Hindlimb muscle (tissue), 1 donor: ENCODE measurements at regions not wholly inside any gene's neighbourhood (a gene's known extent, or its start where the extent isn't known, plus 50 kb on each side); places are given as distances from the start of the nearest gene placed in this dataset.
"Not testable (repeated sequence)": the region's sequence is repeated elsewhere in the genome, so short reads cannot be mapped to it uniquely, and the experiment has no call there.

Experiments used
- DNase-seq: peaks from one replicate; pipeline ENCODE4 v3.0.0-alpha.2; 2013

DNA sequence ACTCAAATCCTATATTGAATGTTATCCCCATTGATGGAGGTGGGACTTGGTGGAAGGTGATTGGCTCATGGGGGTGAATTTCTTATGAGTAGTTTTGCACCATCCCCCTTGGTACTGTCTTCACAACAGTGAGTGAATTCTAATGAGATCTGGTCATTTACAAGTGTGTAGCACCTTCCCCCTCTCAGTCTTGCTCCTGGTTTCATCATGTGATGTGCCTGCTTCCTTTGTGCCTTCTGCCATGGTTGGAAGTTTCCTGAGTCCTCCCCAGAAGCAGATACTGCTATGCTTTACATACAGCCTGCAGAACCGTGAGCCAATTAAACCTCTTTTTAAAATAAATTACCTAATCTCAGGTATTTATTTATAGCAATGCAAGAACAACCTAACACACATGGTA is 302.4 kb upstream of the KITLG start:
- no peak for DNase-seq

GRCh38 chr12:88880051-88880450 is 299.8 kb upstream of the KITLG start:
- no peak for DNase-seq

DNA sequence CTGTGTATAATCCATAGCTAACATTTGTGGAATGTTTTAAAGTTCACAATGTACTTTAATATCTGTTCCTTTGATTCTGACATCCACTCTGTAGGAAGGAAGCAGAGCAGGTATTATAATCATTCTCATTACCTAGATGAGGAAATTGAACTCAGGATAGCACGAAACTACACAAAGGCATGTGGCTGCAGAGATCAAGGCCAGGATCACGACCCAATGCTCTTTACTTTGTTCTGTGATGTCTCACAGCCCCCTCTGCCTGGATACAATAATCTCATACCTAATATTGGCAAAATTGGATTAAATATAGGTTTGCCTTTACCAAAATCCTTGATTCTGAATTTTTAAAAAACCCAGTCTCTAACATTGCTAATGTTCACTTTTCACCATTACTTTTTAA is 298.0 kb upstream of the KITLG start:
- DNase-seq = no peak

- DNase-seq = no peak
Measured at GRCh38 chr12:88876857-88877256, 296.6 kb upstream of the KITLG start.

DNA sequence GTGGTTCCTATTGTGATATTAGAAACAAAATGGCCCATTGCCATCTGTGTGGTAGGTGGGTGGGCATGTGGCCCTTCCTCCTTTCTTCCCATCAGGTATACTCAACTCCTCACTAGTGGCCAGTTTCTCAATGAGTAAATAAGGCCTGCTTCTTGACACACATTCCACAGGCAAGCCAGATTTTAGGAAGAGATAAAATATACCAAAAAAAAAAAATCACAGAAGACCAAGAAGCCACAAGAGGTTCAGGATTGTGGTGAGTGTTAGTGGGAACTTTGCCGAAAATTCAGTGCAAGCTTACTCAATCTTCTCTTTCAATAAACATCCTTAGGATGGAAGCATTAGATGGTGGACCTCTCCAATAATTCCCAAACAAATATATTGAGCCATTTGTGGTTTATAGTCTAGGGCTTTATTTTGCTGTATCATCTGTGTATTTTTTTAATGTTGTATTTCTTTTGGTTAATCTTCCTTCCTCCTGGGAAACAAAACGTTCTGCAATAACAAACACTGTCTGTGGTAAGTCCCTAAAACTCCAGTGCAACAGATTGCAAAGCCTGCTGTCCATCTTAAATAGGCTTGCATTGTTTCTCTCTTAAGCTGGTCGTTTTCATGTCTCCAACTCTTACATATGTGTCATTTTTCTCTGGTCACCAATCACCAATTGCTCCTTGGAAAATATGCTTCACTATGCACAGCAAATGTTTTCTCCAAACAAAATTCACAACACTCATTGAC is 289.9 kb upstream of the KITLG start:
- DNase-seq = no peak

DNA sequence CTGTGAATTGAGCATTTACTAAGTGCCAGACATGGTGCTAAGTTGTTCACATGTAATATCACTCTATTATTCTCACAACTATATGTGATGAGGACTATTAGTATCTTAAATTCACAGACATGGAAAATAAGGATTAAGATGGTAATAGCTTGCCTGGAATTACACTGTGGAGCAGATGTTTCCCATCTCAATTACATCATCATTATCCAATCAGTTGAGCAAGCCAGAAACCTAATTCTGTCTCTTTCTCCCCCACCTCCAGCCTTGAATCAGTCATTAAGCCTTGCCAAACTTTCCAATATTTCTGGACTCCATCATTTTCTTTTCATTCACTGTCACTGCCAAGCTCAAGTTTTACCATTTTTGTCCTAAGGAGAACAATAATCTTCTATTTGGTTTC is 287.8 kb upstream of the KITLG start:
- peak; percentile 13 for DNase-seq

DNA sequence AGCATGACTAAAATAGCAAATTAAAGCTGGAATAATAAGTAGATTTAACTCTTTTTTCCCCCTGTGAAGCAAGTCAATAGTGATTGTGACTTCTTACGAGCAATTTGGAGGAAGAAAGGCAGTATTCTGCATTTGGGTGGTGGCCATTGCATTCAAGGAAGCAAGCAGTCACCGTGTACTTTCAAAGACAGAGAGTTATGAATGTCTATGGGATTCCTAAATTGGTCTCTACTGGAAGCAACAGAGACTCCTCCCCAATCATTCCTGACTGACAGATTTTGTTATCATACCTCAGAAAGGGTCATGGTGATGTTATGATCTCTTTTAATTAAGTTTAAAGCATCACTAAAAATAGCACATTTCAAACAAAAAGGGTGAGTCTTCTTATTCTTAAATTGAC is 287.2 kb upstream of the KITLG start:
- DNase-seq = no peak

DNA sequence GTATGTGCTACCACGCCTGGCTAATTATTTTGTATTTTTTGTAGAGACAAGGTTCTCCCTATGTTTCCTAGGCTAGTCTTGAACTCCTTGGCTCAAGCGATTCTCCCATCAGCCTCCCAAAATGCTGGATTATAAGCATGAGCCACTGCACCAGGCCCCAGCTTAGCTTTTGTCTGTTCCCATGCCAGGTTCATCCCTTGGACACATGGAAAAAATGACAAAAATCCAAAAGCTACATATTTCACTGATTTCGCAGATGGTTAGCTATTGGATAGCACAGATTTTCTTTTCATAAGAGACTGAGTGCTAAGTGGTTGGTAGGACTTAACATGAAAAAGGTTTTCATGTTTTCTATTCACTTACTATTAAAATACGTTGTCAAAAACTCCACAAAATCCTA is 286.6 kb upstream of the KITLG start:
- DNase-seq = no peak

GRCh38 chr12:88865537-88865936 is 285.3 kb upstream of the KITLG start:
- no peak for DNase-seq

DNA sequence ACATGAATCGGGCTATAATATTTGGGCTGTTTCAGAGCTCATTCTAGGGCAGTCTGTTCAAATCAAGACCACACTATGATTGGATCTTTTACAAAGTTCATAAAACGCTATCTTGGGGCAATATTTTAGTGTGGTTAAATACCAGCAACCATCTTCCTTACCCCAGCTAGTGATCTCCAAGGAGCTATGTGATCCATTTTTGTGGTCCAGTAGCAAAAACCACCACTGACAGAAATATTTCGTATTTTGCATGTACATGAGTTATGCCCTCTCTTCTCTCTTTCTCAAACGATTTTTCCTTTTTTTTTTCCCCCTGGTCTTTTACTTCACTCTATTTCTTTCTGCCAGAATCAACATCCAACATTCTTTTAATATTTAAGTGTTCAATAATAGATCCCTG is 280.6 kb upstream of the KITLG start:
- DNase-seq = no peak

DNA sequence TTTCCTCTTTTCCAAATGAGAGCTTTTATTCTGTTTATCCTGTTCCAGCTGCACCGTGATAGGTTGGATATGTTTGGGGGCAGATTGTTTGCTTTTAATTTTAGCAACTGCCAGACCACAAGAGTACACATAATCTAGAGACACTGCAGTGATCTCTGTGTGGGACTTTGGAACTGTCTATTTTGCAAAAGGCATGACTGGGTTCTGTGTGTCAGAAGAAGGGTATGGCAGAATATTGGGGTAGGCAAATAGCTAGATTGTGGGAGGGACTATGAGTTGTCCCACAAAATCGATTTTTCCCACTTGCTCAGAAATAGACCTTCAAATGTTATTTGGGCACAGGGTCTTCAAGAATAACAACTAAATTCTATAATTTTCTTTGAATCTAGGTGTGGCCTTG is 275.9 kb upstream of the KITLG start:
- DNase-seq = no peak

GRCh38 chr12:88855301-88855700 is 275.0 kb upstream of the KITLG start:
- no peak for DNase-seq

- DNase-seq = no peak
Measured at GRCh38 chr12:88854260-88854659, 274.0 kb upstream of the KITLG start.

- DNase-seq = not testable (repeated sequence)
Measured at GRCh38 chr12:88847246-88847645, 267.0 kb upstream of the KITLG start.

DNA sequence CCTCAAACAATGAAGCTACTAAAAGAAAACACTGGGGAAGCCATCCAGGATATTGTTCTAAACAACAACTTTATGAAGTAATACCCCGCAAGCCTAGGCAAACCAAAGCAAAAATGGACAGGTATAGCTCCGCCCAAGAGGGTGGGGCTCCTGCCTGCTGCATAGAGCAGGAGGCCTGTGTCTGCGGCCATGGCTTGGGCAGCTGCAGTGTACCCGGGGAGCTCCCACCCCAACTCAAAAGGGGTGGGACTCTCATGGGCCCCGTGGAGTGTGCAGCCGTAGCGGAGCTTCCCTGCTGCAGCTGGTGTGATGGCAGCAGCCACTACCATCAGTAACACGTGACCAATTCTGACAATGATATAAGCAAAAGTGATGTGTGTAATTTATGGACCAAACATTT is 264.2 kb upstream of the KITLG start:
- DNase-seq = no peak

- DNase-seq = no peak
Measured at GRCh38 chr12:88842314-88842713, 262.0 kb upstream of the KITLG start.

DNA sequence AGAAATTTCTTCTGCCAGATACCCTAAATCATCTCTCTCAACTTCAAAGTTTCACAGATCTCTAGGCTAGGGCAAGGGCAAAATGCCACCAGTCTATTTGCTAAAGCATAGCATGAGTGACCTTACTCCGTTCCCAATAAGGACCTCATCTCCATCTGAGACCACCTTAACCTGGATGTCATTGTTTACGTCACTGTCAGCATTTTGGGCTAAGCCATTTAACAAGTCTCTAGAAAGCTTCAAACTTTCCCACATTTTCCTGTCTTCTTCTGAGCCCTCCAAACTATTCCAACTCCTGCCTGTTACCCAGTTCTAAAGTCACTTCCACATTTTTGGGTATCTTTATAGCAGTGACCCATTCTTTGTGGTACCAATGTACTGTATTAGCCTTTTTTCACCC is 259.2 kb upstream of the KITLG start:
- DNase-seq = no peak

- no peak for DNase-seq
Measured at GRCh38 chr12:88836156-88836555, 255.9 kb upstream of the KITLG start.

DNA sequence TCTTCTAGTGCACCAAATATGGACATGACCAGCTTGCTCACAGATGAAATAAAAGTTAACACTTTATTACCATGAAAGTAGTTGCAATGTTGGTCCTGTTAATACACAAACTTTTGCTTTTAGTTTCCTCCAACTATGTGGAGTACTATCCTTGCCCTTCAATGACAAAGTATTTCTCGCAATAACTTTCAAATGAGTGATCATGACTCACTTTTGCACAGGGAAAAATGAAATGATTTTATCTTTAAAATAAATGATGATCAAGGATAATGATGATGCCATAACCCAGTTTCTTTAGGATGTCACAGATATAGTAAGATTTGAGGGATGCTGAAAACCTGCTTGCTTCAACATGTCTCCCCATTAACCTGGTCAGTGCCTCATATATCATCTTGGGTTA is 254.0 kb upstream of the KITLG start:
- DNase-seq = no peak

DNA sequence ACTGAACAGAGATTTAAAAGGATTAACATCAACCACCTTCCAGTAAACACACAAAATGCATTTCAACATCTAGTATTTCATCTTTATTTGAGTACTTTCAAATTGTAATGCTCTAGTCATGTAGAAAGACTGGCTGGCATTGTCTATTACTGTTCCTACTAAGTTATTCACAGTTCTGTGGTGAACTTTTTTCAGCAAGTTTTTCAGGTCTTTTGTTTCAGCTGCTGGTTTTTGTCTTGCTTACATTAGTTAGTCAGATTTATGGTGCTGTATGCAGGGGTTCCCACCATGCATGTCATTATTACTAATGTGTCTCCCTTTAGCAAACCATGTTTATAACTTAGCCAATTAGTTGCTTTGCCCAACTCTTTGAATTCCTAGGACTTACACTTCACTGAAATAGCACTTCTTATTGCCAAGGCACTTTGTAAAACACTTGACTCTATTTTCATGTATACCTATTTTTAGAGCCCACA is 253.4 kb upstream of the KITLG start:
- no peak for DNase-seq

GRCh38 chr12:88828537-88828936 is 248.3 kb upstream of the KITLG start:
- DNase-seq = not testable (repeated sequence)

GRCh38 chr12:88820012-88820411 is 239.7 kb upstream of the KITLG start:
- no peak for DNase-seq

GRCh38 chr12:88816201-88816600 is 235.9 kb upstream of the KITLG start:
- no peak for DNase-seq

- no peak for DNase-seq
Measured at GRCh38 chr12:88814779-88815178, 234.5 kb upstream of the KITLG start.

DNA sequence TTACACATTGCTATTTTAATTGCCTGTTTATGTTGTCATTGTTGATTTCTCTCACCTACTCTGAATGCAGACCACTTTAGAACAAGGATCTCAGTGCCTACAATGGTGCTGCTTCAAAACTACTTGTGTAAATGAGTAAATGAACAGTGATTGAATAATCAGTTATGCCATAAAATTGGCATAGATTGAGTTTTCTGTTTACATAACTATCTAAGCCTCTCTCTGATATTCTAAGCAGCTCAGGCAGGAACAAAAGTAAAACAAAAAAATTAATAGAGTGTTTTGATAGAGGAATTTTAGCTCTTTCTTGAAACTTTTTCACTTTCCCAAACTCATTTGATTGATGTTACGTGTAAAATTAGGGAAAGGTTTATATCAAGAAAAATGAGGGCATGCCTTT is 232.3 kb upstream of the KITLG start:
- no peak for DNase-seq
